ENCODE measurements at regions not wholly inside any gene's neighbourhood (a gene's known extent, or its start where the extent isn't known, plus 50 kb on each side); places are given as distances from the start of the nearest gene placed in this dataset.

- in situ Hi-C loops (cut with MboI; ENCODE audit: low pct_ligation_motif_present in 1 of 4, low pct_unique_long_range_greater_than_20kb in 1 of 4, low sequenced_read_pairs in 3 of 4): no loop called here
- Histone ChIP-seq H3K4me3 (no peak overlapping the region), H3K27ac (peak overlapping the region; percentile 17 to 69 (median 48)), H3K36me3 (no peaks in the 10 kb centered on the region), H3K27me3 (no peaks in the 10 kb centered on the region), H3K4me1 (peaks cover 0 to 24% (median 14%) of the 10 kb centered on the region in 4 donors), H3K9me3 (no peaks in the 10 kb centered on the region)
- TF ChIP-seq, protein P1, sequence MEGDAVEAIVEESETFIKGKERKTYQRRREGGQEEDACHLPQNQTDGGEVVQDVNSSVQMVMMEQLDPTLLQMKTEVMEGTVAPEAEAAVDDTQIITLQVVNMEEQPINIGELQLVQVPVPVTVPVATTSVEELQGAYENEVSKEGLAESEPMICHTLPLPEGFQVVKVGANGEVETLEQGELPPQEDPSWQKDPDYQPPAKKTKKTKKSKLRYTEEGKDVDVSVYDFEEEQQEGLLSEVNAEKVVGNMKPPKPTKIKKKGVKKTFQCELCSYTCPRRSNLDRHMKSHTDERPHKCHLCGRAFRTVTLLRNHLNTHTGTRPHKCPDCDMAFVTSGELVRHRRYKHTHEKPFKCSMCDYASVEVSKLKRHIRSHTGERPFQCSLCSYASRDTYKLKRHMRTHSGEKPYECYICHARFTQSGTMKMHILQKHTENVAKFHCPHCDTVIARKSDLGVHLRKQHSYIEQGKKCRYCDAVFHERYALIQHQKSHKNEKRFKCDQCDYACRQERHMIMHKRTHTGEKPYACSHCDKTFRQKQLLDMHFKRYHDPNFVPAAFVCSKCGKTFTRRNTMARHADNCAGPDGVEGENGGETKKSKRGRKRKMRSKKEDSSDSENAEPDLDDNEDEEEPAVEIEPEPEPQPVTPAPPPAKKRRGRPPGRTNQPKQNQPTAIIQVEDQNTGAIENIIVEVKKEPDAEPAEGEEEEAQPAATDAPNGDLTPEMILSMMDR (IDR thresholded peaks at IDR 0.05): no peak
- no peak for TF ChIP-seq EP300 (IDR thresholded peaks at IDR 0.05; ENCODE audit: low read depth)
- no peak for TF ChIP-seq POLR2A (IDR thresholded peaks at IDR 0.05)
- TF ChIP-seq POLR2AphosphoS5 (IDR thresholded peaks at IDR 0.05): no peak
- intact Hi-C loops (cut with DNase I; ENCODE audit: low total_unique reads): no loop called here
- WGBS, 2 donors (ENCODE audit: low coverage in 1 of 2): 66 to 83% methylated on average over 3 of the region's 3 CpGs
- no peak for DNase-seq
These were observed 55.1 kb downstream of the IRAG1 start for GRCh38 chr11:10638316-10638925.

- Histone ChIP-seq H3K4me3 (no peak overlapping the region), H3K27me3 (no peaks in the 10 kb centered on the region), H3K4me1 (peaks cover 0 to 24% (median 13%) of the 10 kb centered on the region in 4 donors), H3K27ac (peak overlapping the region; percentile 15 to 69 (median 27)), H3K9me3 (no peaks in the 10 kb centered on the region), H3K36me3 (no peaks in the 10 kb centered on the region)
- in situ Hi-C loops (cut with MboI; ENCODE audit: low pct_ligation_motif_present in 1 of 4, low pct_unique_long_range_greater_than_20kb in 1 of 4, low sequenced_read_pairs in 3 of 4) (no loop called here), intact Hi-C loops (cut with DNase I; ENCODE audit: low total_unique reads) (no loop called here)
- no peak for DNase-seq
- 60 to 62% methylated on average over 1 of the region's 1 CpG for WGBS, 2 donors (ENCODE audit: low coverage in 1 of 2)
- no peak for TF ChIP-seq POLR2AphosphoS5 (IDR thresholded peaks at IDR 0.05)
- no peak for TF ChIP-seq EP300 (IDR thresholded peaks at IDR 0.05; ENCODE audit: low read depth)
- no peak for TF ChIP-seq POLR2A (IDR thresholded peaks at IDR 0.05)
- TF ChIP-seq, protein P1 (IDR thresholded peaks at IDR 0.05): no peak
These were observed 55.8 kb downstream of the IRAG1 start for GRCh38 chr11:10637731-10638151.

- intact Hi-C loops (cut with DNase I; ENCODE audit: low total_unique reads): no loop called here
- Histone ChIP-seq H3K4me3 (no peak overlapping the region), H3K4me1 (peaks cover 0 to 6% (median 3%) of the 10 kb centered on the region in 4 donors), H3K27me3 (no peaks in the 10 kb centered on the region), H3K9me3 (no peaks in the 10 kb centered on the region), H3K36me3 (peaks cover 0 to 6% (median 0%) of the 10 kb centered on the region in 4 donors), H3K27ac (no peak overlapping the region)
- TF ChIP-seq POLR2AphosphoS5 (IDR thresholded peaks at IDR 0.05) (no peak), EP300 (IDR thresholded peaks at IDR 0.05; ENCODE audit: low read depth) (no peak), POLR2A (IDR thresholded peaks at IDR 0.05) (no peak)
- TF ChIP-seq, protein P1 (IDR thresholded peaks at IDR 0.05): no peak
- no peak for DNase-seq
- in situ Hi-C loops (cut with MboI; ENCODE audit: low pct_ligation_motif_present in 1 of 4, low pct_unique_long_range_greater_than_20kb in 1 of 4, low sequenced_read_pairs in 3 of 4): no loop called here
- 91% methylated on average over 3 of the region's 3 CpGs for WGBS, 2 donors (ENCODE audit: low coverage in 1 of 2)
These were observed 59.1 kb downstream of the IRAG1 start for GRCh38 chr11:10634407-10634806.

DNA sequence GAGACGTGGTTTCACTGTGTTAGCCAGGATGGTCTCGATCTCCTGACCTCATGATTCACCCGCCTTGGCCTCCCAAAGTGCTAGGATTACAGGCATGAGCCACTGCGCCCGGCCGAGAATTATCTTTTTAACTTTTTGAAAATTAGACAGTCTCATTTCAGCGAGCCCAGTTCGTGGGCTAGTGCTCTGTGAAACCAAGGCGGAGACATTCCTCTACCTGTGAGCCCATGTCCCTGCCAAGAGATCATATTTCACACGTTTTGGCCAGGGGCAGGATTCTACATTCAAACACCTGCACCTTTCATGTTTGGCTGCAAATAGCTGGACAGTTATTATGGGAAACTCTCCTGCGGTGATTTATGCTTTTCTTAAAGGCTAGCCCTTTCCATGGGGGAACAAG, 60.3 kb downstream of the IRAG1 start:
- intact Hi-C loops (cut with DNase I; ENCODE audit: low total_unique reads): no loop called here
- Histone ChIP-seq H3K27me3 (no peaks in the 10 kb centered on the region), H3K4me1 (peaks cover 0 to 4% (median 0%) of the 10 kb centered on the region in 4 donors), H3K27ac (no peak overlapping the region), H3K36me3 (peaks cover 0 to 6% (median 0%) of the 10 kb centered on the region in 4 donors), H3K4me3 (no peak overlapping the region), H3K9me3 (no peaks in the 10 kb centered on the region)
- WGBS, 2 donors (ENCODE audit: low coverage in 1 of 2): 75 to 85% methylated on average over 6 to 11 of the region's 11 CpGs
- DNase-seq: no peak
- no peak for TF ChIP-seq EP300 (IDR thresholded peaks at IDR 0.05; ENCODE audit: low read depth)
- TF ChIP-seq, protein P1 (IDR thresholded peaks at IDR 0.05): no peak
- TF ChIP-seq POLR2AphosphoS5 (IDR thresholded peaks at IDR 0.05): no peak
- TF ChIP-seq POLR2A (IDR thresholded peaks at IDR 0.05): no peak
- in situ Hi-C loops (cut with MboI; ENCODE audit: low pct_ligation_motif_present in 1 of 4, low pct_unique_long_range_greater_than_20kb in 1 of 4, low sequenced_read_pairs in 3 of 4): no loop called here

Measured in transverse colon (tissue), 4 donors.